Parathyroid adenoma (tissue), 2 donors: ENCODE measurements at regions not wholly inside any gene's neighbourhood (a gene's known extent, or its start where the extent isn't known, plus 50 kb on each side); places are given as distances from the start of the nearest gene placed in this dataset.

Experiments used
- H2AFZ ChIP-seq: fragments of 300-600 bp; sonication (generic); one replicate; pipeline ENCODE4 v1.7.0; 2017; ENCODE audit warnings: antibody characterized with exemption, mild to moderate bottlenecking
- H3K27ac ChIP-seq: fragments of 300-600 bp; sonication (generic); one replicate; pipeline ENCODE4 v1.7.0; 2017
- H3K27me3 ChIP-seq: fragments of 300-600 bp; sonication (generic); one replicate; pipeline ENCODE4 v1.7.0; 2017; ENCODE audit warnings: low read length; ENCODE audit not compliant: control insufficient read depth, insufficient read depth
- H3K36me3 ChIP-seq: fragments of 300-600 bp; sonication (generic); one replicate; pipeline ENCODE4 v1.7.0; 2017; ENCODE audit warnings: low read length; ENCODE audit not compliant: control insufficient read depth, insufficient read depth
- H3K4me1 ChIP-seq: fragments of 300-600 bp; sonication (generic); one replicate; pipeline ENCODE4 v1.7.0; 2017; ENCODE audit warnings: control low read depth
- H3K4me2 ChIP-seq: fragments of 300-600 bp; sonication (generic); one replicate; pipeline ENCODE4 v1.7.0; 2017; ENCODE audit warnings: low read length
- H3K4me3 ChIP-seq: fragments of 300-600 bp; sonication (generic); one replicate; pipeline ENCODE4 v1.7.0; 2017; ENCODE audit warnings: low read depth, low read length
- H3K79me2 ChIP-seq: fragments of 300-600 bp; sonication (generic); one replicate; pipeline ENCODE4 v1.7.0; 2017; ENCODE audit warnings: control low read depth
- H3K9ac ChIP-seq: fragments of 300-600 bp; sonication (generic); one replicate; pipeline ENCODE4 v1.7.0; 2017; ENCODE audit warnings: mild to moderate bottlenecking
- H3K9me3 ChIP-seq: fragments of 300-600 bp; sonication (generic); one replicate; pipeline ENCODE4 v1.7.0; 2017; ENCODE audit warnings: low read length; ENCODE audit not compliant: control insufficient read depth
- TF ChIP-seq, protein P1 (sequence below): fragments of 300-600 bp; sonication (generic); IDR thresholded peaks from one replicate; pipeline ENCODE4 v1.7.0; 2017; ENCODE audit warnings: antibody characterized with exemption, mild to moderate bottlenecking
- donor health status: primary hyperparathyroidism.

DNA sequence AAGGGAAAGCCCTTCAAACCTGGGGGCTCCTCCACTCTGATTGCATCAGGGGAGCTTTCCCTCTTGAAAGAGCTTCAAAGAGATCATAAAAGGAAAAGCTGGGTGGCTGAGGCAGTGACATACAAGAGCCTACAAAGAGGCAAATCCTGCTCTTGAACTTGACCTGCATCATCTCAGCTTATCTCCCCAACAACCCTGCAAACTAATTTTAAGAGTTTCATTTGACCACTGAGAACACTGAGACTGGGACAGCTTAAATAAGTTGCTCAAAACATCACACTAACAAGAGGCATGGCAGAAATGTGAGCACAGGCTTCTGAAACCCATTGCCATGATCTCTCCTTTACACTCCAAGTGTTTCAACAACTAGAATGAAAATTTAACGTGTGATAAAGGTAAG is 101.6 kb upstream of the PPARGC1A start:
- Histone ChIP-seq H3K9me3 (no peaks in the 10 kb centered on the region), H2AFZ (no peak overlapping the region), H3K4me2 (no peak overlapping the region), H3K36me3 (no peaks in the 10 kb centered on the region), H3K9ac (no peak overlapping the region), H3K4me1 (no peaks in the 10 kb centered on the region), H3K27me3 (no peaks in the 10 kb centered on the region), H3K27ac (no peak overlapping the region), H3K4me3 (no peak overlapping the region), H3K79me2 (no peaks in the 10 kb centered on the region)
- TF ChIP-seq, protein P1, sequence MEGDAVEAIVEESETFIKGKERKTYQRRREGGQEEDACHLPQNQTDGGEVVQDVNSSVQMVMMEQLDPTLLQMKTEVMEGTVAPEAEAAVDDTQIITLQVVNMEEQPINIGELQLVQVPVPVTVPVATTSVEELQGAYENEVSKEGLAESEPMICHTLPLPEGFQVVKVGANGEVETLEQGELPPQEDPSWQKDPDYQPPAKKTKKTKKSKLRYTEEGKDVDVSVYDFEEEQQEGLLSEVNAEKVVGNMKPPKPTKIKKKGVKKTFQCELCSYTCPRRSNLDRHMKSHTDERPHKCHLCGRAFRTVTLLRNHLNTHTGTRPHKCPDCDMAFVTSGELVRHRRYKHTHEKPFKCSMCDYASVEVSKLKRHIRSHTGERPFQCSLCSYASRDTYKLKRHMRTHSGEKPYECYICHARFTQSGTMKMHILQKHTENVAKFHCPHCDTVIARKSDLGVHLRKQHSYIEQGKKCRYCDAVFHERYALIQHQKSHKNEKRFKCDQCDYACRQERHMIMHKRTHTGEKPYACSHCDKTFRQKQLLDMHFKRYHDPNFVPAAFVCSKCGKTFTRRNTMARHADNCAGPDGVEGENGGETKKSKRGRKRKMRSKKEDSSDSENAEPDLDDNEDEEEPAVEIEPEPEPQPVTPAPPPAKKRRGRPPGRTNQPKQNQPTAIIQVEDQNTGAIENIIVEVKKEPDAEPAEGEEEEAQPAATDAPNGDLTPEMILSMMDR, result no peak

DNA sequence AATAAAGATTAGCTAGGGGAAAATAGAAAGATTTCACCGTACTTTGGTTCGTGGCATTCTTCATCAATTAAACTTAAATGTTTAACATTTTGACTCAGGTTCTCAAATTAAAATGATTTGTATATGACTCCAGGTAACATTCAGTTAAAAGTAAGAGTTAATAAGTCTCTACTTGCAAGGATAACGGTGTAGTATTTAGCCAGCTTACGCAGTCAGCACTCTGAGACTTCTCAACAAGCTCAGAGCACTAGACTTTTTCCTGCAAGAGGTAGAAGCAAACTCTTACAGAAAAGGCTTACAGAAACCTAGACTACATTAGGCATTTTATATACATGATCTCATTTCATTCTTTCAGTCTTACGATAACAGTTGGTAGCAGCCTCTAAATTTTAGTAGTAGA is 96.4 kb upstream of the PPARGC1A start:
- Histone ChIP-seq H3K4me2 (no peak overlapping the region), H3K36me3 (no peaks in the 10 kb centered on the region), H3K4me1 (no peaks in the 10 kb centered on the region), H2AFZ (no peak overlapping the region), H3K4me3 (no peak overlapping the region), H3K79me2 (no peaks in the 10 kb centered on the region), H3K27ac (no peak overlapping the region), H3K9ac (no peak overlapping the region), H3K27me3 (no peaks in the 10 kb centered on the region), H3K9me3 (no peaks in the 10 kb centered on the region)
- TF ChIP-seq, protein P1, result no peak

DNA sequence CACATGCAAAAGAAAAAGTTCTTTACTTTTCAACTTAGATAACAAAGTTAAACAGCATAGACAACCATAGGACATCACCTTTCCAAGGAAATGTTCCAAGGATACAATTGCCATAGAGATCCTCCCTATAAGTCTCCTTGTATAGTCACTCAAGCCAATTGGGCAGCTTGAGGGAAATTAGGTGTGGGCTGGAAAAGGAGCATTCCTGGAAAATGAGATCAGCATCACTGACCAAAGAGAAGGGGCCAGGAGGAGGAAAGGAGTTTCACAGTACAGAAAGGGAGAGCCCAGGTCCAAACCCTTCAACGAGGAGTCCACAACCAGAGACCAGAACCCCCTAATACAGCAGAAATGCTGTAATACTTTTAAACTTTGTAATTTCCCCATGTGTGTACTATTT is 91.5 kb upstream of the PPARGC1A start:
- H3K4me3 ChIP-seq, result no peak overlapping the region
- no peak overlapping the region for H3K27ac ChIP-seq
- H2AFZ ChIP-seq, result no peak overlapping the region
- no peaks in the 10 kb centered on the region for H3K79me2 ChIP-seq
- no peak overlapping the region for H3K9ac ChIP-seq
- TF ChIP-seq, protein P1, result no peak
- H3K9me3 ChIP-seq, result no peaks in the 10 kb centered on the region
- no peak overlapping the region for H3K4me2 ChIP-seq
- no peaks in the 10 kb centered on the region for H3K27me3 ChIP-seq
- H3K36me3 ChIP-seq, result no peaks in the 10 kb centered on the region
- no peaks in the 10 kb centered on the region for H3K4me1 ChIP-seq

DNA sequence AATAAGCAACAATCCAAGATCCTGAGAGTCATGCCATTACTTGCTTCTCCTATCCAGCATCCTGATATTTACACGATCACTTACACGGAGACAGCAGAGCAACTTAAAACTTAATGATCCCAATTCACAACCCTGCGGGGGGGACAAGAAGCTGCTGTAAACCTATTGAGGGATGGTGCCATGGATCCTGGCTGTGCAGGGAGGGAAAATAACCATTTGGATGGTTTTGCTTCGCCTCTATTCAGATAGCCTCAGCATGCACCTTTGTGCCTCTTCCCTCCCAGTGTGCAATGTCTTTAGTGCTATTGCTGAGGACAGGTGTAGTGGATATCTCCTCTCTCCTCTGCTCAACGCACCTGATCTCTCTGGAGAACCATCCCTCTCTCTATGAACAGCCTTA is 89.7 kb upstream of the PPARGC1A start:
- no peaks in the 10 kb centered on the region for H3K4me1 ChIP-seq
- no peak overlapping the region for H3K27ac ChIP-seq
- H3K4me2 ChIP-seq, result no peak overlapping the region
- no peak overlapping the region for H3K4me3 ChIP-seq
- H3K9me3 ChIP-seq, result no peaks in the 10 kb centered on the region
- no peaks in the 10 kb centered on the region for H3K27me3 ChIP-seq
- TF ChIP-seq, protein P1, result no peak
- no peak overlapping the region for H3K9ac ChIP-seq
- H2AFZ ChIP-seq, result no peak overlapping the region
- H3K36me3 ChIP-seq, result no peaks in the 10 kb centered on the region
- H3K79me2 ChIP-seq, result no peaks in the 10 kb centered on the region

DNA sequence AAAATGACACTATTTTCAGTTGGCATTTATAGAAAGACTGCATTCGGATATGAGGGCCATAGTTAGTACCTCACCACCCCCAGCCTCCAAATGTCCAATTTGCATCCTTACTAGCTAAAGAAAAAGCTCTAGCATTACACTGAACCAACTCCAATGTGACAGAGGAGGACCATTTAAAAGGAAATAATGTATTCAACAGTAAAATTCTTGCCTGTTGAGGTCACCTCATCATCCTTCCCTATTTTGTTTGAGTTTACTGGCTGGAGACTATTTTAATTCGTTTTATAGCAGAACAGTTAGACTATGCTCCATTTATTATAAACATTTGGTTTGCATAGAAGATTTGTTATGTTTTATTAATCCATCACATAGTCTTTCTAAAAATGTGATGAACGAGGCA is 88.2 kb upstream of the PPARGC1A start:
- no peaks in the 10 kb centered on the region for H3K36me3 ChIP-seq
- H3K4me3 ChIP-seq, result no peak overlapping the region
- no peak overlapping the region for H3K9ac ChIP-seq
- TF ChIP-seq, protein P1, result no peak
- no peak overlapping the region for H2AFZ ChIP-seq
- H3K27ac ChIP-seq, result no peak overlapping the region
- H3K79me2 ChIP-seq, result no peaks in the 10 kb centered on the region
- H3K27me3 ChIP-seq, result no peaks in the 10 kb centered on the region
- H3K4me1 ChIP-seq, result no peaks in the 10 kb centered on the region
- no peak overlapping the region for H3K4me2 ChIP-seq
- H3K9me3 ChIP-seq, result no peaks in the 10 kb centered on the region
